GM19372 (cell line): ENCODE measurements at regions not wholly inside any gene's neighbourhood (a gene's known extent, or its start where the extent isn't known, plus 50 kb on each side); places are given as distances from the start of the nearest gene placed in this dataset.
"Not testable (repeated sequence)": the region's sequence is repeated elsewhere in the genome, so short reads cannot be mapped to it uniquely, and the experiment has no call there.

ENCODE experiments used
- ATAC-seq: cut with Tn5 transposase; IDR thresholded peaks from one replicate; pipeline ENCODE4 v1.9.1; 2021; ENCODE audit warnings: mild to moderate bottlenecking, low read depth, moderate library complexity; ENCODE audit not compliant: unreplicated experiment

DNA sequence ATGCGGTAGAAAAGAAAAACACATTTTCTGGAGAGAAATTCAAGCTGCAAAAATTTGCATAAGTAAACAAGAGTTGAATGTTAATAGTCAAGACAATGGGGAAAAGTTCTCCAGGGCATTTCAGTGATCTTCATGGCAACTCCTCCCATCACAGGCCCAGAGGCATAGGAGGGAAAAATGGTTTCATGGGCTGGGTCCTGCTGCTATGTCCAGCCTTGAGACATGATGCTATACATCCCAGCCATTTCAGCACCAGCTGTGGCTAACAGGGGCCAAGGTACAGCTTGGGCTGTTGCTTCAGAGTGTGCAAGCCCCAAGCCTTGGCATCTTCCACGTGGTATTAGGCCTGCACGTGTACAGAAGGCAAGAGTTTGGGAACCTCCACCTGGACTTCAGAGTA lies 118.6 kb upstream of the DLGAP1 start:
- no peak for ATAC-seq

DNA sequence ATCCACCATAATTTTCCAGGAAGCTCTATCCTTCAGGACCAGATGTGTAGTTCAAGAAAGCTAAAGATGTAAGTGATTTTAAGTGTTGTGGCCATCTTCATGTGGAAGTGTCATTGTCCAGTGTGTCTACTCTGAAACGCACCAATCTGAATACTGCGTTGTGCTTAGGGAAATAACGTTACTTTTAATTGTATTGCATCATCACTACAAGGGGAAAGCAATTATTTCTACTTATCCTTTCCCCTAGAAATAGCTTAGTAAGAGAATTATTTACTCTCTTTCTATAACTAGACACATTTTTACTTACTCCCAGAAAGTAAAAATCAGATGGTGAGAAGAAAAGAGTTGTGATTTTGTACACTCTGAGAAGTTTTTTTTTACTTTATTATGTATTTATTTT lies 102.4 kb upstream of the DLGAP1 start:
- ATAC-seq: no peak

DNA sequence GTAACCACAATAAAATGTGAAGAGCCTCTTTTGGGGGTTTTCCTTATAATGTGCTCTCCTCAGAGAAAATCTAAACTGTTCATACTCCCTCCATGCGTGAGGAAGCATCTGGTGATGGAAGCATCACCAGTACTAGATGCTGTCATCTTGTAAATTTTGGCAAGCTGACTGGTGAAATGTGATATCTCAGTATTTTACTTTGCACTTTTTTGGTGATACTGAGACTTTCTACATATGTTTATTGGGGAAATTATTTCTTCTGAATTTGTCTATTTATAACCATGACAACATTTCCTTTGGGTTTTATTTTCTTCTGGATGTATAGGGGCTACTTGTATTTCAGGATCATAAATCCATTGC lies 95.9 kb upstream of the DLGAP1 start:
- ATAC-seq: no peak

DNA sequence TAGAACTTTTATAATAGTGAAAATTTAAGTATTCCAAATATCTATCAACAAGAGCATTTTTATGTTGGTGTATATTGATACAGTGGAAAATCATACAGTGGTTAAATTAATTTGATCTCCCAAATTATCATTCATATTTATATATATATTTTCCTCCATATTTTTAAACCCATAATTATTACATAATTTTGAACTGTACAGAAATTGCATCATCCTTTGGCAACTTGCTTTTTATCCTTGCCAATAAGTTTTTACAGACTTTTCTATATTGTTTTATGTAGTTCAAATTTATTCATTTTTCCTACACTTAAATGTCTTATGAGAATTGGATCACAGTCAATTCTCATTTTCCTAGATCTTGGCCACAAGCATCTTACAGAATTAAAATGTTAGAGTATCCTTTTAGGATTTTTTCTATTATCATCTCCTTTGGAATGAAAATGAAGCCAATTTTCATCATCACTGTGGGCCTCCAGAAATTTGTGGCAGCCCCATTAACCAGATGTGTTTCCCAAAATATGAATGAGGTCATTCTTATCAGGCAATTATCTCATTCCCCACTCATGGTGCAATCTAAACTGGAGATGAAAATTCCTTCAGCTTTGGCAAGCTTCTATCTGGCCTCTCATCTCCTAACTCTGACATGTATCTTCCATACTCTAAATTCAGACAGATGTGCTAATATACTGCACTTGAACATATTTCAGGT lies 94.2 kb upstream of the DLGAP1 start:
- ATAC-seq: no peak

DNA sequence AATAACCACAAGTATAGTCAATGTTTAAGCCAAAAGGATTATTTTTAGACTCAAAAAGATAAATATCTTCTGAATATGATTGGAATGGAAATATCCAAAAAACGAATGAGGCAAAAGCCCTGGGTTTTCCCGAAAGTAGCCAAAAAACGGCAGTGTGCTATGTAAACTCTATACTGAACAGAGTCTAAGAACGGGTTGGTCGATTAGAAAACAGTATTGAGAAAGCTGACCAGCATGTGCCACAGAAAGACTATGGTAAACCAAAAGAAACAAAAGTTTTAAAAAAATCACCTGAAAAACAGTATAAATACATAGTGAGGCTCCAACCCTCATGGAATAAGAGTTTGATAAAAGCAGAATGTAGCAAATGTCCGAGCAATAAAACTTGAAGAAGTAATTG lies 92.0 kb upstream of the DLGAP1 start:
- no peak for ATAC-seq

DNA sequence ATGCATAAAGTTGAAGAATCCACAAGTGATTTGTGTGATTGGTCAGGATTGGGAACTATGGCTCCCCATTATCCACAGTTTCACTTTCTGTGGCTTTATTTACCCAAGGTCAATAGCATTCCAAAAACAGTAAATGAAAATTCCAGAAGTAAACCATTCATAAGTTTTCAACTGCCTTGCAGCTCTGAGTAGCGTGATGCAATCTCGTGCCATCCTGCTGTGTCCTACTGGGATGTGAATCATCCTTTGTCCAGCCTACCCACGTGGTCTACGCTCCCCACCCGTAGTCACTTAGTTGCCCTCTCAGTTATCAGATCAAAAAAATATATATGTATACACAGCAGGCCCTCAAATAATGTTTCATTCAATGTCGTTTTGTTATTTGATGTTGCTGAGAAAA lies 89.0 kb upstream of the DLGAP1 start:
- ATAC-seq: no peak

DNA sequence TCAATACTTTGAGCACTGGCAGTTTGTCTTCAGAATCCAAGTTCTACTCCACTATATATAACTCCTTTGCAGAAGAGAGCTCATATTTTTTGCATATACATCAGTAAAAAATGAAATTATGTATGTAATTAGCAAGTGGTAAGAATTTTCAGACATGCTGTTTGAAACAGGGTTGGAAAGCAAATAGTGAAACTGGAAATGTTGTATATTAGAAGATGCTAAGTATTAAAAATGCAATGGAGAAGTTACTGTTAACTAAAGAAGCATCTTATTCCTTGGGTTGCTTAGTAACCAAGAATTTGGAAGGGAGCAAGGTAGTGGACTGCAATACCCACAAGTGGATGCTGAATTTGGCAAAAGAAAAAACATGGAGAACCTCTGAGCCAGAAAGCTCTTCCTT lies 88.6 kb upstream of the DLGAP1 start:
- ATAC-seq: no peak

DNA sequence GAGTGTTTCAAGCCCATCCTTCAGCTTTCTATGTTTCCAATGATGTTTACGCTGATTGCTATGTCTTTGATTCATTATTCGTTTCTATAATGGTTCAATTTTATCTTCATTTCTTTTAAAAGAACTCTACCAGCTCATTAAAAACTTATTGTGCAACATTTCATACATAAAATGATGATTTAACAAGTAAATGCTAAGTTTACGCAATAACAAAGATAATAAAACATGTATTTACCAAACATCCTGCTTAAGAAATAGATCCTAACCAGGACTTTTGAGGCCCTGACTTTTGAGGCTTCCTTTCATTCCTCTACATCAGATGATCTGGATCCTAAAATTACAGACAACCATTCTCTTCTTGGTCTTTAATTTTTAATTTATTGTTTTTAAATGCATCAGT lies 86.5 kb upstream of the DLGAP1 start:
- no peak for ATAC-seq

DNA sequence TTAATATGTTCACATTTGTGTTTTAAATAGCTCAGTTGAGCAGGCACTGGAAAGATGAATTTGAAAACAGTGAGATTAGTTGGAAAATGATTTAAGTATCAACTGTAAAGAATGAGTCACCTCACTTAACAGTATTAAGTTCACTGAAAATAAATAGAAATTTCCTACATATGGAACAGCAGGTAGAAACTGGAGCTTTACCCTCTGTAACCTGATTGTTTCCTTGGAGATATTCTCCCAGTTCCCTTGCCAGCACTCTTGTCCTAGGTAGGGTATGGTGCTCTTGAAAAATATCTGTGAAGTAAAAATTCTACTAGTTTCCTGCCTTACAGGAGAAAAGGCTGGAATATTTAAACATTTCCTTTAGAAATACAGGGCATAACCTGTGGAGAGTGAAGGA lies 81.3 kb upstream of the DLGAP1 start:
- no peak for ATAC-seq

DNA sequence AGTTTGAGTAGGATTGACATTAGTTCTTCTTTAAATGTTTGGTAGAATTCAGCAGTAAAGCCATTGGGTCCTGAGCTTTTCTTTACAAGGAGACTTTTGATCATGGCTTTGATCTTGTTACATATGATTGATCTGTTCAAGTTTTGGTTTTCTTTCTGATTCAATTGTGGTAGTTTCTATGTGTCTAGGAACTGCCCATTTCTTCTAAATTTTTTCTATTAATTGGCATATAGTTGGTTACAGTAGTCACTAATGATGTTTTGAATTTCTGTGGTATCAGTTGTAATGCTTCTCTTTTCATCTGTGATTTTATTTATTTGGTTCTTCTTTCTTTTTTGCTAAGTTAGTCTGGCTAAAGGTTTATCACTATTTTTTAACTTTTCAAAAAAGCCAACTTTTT lies 73.3 kb upstream of the DLGAP1 start:
- no peak for ATAC-seq

DNA sequence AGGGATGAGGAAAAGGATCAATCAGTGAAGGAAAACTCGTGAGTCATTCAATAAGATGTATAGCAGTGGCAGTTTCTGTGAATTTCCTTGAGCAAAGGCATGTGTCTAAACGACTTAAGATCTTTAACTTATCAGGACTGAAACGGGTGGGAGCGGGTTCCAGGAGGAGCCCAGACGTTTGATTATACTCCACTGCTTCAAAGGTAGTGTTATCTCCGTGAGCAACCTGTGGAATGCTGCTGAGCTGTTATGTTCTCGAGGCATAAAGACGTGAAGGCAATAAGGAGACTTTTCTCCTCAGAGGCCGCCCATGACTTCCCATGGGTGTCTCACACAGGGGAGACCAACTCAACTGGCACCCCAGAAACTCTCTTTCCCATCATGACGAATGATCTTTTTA lies 72.7 kb upstream of the DLGAP1 start:
- ATAC-seq: not testable (repeated sequence)

DNA sequence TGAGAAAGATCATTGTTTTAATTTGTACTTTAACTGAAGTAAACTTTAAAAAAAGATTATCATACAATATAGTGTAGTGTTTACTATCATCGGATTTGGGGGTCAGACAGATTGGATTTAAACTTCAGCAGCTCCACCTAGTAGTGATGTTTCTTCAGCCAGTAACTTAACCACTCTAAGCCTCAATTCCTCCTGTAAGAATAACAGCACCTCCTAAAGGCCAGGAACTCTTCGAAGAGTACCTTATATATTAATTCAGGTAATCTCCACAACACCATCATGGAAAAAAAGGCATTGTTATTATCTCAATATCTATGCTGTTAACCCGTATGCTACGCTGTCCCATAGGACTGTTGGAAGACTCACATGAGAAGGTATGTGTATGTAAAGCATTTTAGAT lies 69.0 kb upstream of the DLGAP1 start:
- ATAC-seq: no peak

DNA sequence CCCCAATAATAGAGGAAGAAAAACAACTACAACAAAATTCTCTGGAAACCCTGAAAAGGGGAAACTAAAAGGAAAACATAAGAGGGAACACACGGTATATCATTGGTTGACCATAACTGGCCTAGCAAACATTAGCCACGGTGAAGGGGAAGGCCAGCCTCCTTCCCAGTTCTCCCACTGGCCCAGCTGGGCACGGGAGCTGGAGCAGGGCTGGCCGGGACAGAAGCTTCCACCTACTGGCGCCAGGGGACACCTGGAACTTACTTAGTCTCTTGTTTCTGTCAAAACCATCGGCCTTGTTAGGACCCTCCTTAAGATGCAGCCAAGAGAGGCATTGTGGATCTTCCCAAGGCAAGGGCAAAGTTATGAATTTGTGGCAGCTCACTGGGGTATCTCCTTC lies 56.1 kb upstream of the DLGAP1 start:
- ATAC-seq: no peak

DNA sequence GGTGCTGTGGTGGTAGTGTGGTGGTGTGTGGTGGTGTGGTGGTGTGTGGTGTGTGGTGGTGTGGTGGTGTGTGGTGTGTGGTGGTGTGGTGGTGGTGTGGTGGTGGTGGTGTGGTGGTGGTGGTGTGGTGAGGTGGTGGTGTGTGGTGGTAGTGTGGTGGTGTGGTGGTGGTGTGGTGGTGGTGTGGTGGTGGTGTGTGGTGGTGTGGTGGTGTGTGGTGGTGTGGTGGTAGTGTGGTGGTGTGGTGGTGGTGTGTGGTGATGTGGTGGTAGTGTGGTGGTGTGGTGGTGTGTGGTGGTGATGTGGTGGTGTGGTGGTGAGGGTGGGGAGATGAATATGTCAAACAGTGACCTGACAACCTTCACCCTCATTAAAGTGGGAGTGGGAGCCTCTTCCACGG lies 55.6 kb upstream of the DLGAP1 start:
- no peak for ATAC-seq

DNA sequence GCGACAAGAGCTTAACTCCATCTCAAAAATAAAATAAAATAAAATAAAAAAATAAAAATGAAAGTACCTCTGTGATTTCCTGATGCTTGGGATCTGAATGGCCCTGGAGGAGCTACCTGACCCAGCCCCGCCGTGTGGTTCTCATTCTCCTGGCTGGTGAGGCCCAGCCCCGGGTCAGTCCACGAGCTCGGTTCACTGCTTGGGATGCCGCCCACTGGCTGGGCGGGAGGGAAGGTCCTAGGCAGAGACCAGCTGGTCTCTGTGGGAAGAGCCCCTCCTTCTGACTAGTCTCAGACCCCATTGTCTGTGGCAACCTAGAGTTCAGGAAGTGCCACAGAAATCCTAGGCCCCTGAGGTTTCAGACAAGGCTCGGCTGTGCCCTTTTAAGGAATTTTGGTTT lies 55.1 kb upstream of the DLGAP1 start:
- ATAC-seq: no peak
